Pons (tissue), 1 donor: ENCODE measurements at regions not wholly inside any gene's neighbourhood (a gene's known extent, or its start where the extent isn't known, plus 50 kb on each side); places are given as distances from the start of the nearest gene placed in this dataset.
"Not testable (repeated sequence)": the region's sequence is repeated elsewhere in the genome, so short reads cannot be mapped to it uniquely, and the experiment has no call there.

Experiments used
- DNase-seq: peaks from one replicate; pipeline ENCODE4 v3.0.0-alpha.2; 2016; ENCODE audit warnings: low spot score

- DNase-seq: no peak
Measured at GRCh38 chr5:2892466-2893000, 141.1 kb upstream of the IRX2 start.

- no peak for DNase-seq
Measured at GRCh38 chr5:2891781-2892180, 140.3 kb upstream of the IRX2 start.

GRCh38 chr5:2890011-2890410 is 138.5 kb upstream of the IRX2 start:
- no peak for DNase-seq

- DNase-seq: no peak
Measured at GRCh38 chr5:2888520-2889060, 137.1 kb upstream of the IRX2 start.

GRCh38 chr5:2887481-2888348 is 136.2 kb upstream of the IRX2 start:
- no peak for DNase-seq

- DNase-seq: no peak
Measured at GRCh38 chr5:2886531-2886930, 135.1 kb upstream of the IRX2 start.

- no peak for DNase-seq
Measured at GRCh38 chr5:2883771-2884170, 132.3 kb upstream of the IRX2 start.

GRCh38 chr5:2879701-2880100 is 128.2 kb upstream of the IRX2 start:
- DNase-seq: no peak

GRCh38 chr5:2877522-2877921 is 126.0 kb upstream of the IRX2 start:
- DNase-seq: peak; percentile 51

GRCh38 chr5:2876183-2876582 is 124.7 kb upstream of the IRX2 start:
- DNase-seq: no peak

- DNase-seq: no peak
Measured at GRCh38 chr5:2874099-2874498, 122.6 kb upstream of the IRX2 start.

- no peak for DNase-seq
Measured at GRCh38 chr5:2872676-2873075, 121.2 kb upstream of the IRX2 start.

GRCh38 chr5:2871282-2871681 is 119.8 kb upstream of the IRX2 start:
- no peak for DNase-seq

- no peak for DNase-seq
Measured at GRCh38 chr5:2869471-2869870, 118.0 kb upstream of the IRX2 start.

- DNase-seq: no peak
Measured at GRCh38 chr5:2867373-2867933, 116.0 kb upstream of the IRX2 start.

- DNase-seq: peak; percentile 34
Measured at GRCh38 chr5:2866662-2867372, 115.3 kb upstream of the IRX2 start.

GRCh38 chr5:2865856-2866255 is 114.4 kb upstream of the IRX2 start:
- no peak for DNase-seq

GRCh38 chr5:2864515-2865105 is 113.1 kb upstream of the IRX2 start:
- DNase-seq: no peak

GRCh38 chr5:2863675-2864433 is 112.4 kb upstream of the IRX2 start:
- DNase-seq: no peak

- DNase-seq: no peak
Measured at GRCh38 chr5:2863133-2863532, 111.7 kb upstream of the IRX2 start.

- DNase-seq: not testable (repeated sequence)
Measured at GRCh38 chr5:2862176-2862575, 110.7 kb upstream of the IRX2 start.
